ENCODE measurements at regions not wholly inside any gene's neighbourhood (a gene's known extent, or its start where the extent isn't known, plus 50 kb on each side); places are given as distances from the start of the nearest gene placed in this dataset.

- TF ChIP-seq POLR2AphosphoS5 (IDR thresholded peaks at IDR 0.05) (no peak), CTCF (IDR thresholded peaks at IDR 0.05) (no peak), POLR2A (IDR thresholded peaks at IDR 0.05) (no peak)
Observed at GRCh38 chr6:167669870-167670802, 156.6 kb upstream of the AFDN start.
